Neutrophil (primary cell): ENCODE measurements at regions not wholly inside any gene's neighbourhood (a gene's known extent, or its start where the extent isn't known, plus 50 kb on each side); places are given as distances from the start of the nearest gene placed in this dataset.

ENCODE experiments used
- H3K27ac ChIP-seq: fragments of 200-600 bp; sonication (generic); 2 replicates; pipeline ENCODE4 v1.5.1; 2016; ENCODE audit warnings: mild to moderate bottlenecking, moderate library complexity
- H3K27me3 ChIP-seq: fragments of 200-600 bp; sonication (generic); 2 replicates; pipeline ENCODE4 v1.6.0; 2016; ENCODE audit warnings: mild to moderate bottlenecking
- H3K36me3 ChIP-seq: fragments of 200-600 bp; sonication (generic); 2 replicates; pipeline ENCODE4 v1.5.1; 2017
- H3K4me1 ChIP-seq, 2 experiments: fragments of 200-600 bp in 1 of 2; sonication (generic) in 1 of 2; 1 replicate in 1 of 2; 2 replicates in 1 of 2; pipeline versions ENCODE4 v1.5.1 to v1.6.1; 2013 to 2016; ENCODE audit warnings: low read depth in 1 of 2, low read length in 1 of 2, mild to moderate bottlenecking in 1 of 2, moderate library complexity in 1 of 2; ENCODE audit not compliant: control insufficient read depth in 1 of 2, insufficient read depth in 1 of 2
- H3K4me3 ChIP-seq, 2 experiments: fragments of 200-600 bp in 1 of 2; sonication (generic) in 1 of 2; 1 replicate in 1 of 2; 2 replicates in 1 of 2; pipeline ENCODE4 v1.5.1; 2013 to 2016; ENCODE audit warnings: low read depth in 1 of 2, low read length in 1 of 2, mild to moderate bottlenecking in 1 of 2, moderate library complexity in 1 of 2
- H3K9me3 ChIP-seq: fragments of 200-600 bp; sonication (generic); 2 replicates; pipeline ENCODE4 v1.5.1; 2016
- CTCF ChIP-seq: fragments of 200-600 bp; sonication (generic); IDR thresholded peaks from 2 replicates; pipeline ENCODE4 v1.5.1; 2016; ENCODE audit warnings: antibody characterized with exemption

- H3K4me1 ChIP-seq, result no peaks in the 10 kb centered on the region
- no peaks in the 10 kb centered on the region for H3K36me3 ChIP-seq
- H3K27ac ChIP-seq, result no peak overlapping the region
- H3K27me3 ChIP-seq, result no peaks in the 10 kb centered on the region
- H3K4me3 ChIP-seq, result no peak overlapping the region
- no peaks in the 10 kb centered on the region for H3K9me3 ChIP-seq
- TF ChIP-seq CTCF, result no peak
Observed at GRCh38 chr9:99403371-99403770, 181.3 kb downstream of the SEC61B start.

GRCh38 chr9:99405359-99405758 lies 183.3 kb downstream of the SEC61B start:
- Histone ChIP-seq H3K4me3 (no peak overlapping the region), H3K27me3 (no peaks in the 10 kb centered on the region), H3K27ac (no peak overlapping the region), H3K36me3 (no peaks in the 10 kb centered on the region), H3K4me1 (no peaks in the 10 kb centered on the region), H3K9me3 (no peaks in the 10 kb centered on the region)
- no peak for TF ChIP-seq CTCF

- no peak for TF ChIP-seq CTCF
- Histone ChIP-seq H3K4me3 (no peak overlapping the region), H3K27me3 (no peaks in the 10 kb centered on the region), H3K27ac (no peak overlapping the region), H3K9me3 (no peaks in the 10 kb centered on the region), H3K4me1 (no peaks in the 10 kb centered on the region), H3K36me3 (no peaks in the 10 kb centered on the region)
Observed at GRCh38 chr9:99406939-99407338, 184.9 kb downstream of the SEC61B start.

GRCh38 chr9:99411068-99411467 lies 189.0 kb downstream of the SEC61B start:
- H3K36me3 ChIP-seq, result no peaks in the 10 kb centered on the region
- H3K27me3 ChIP-seq, result no peaks in the 10 kb centered on the region
- no peak overlapping the region for H3K27ac ChIP-seq
- no peak overlapping the region for H3K4me3 ChIP-seq
- TF ChIP-seq CTCF, result no peak
- no peaks in the 10 kb centered on the region for H3K9me3 ChIP-seq
- no peaks in the 10 kb centered on the region for H3K4me1 ChIP-seq

GRCh38 chr9:99411479-99412115 lies 189.5 kb downstream of the SEC61B start:
- Histone ChIP-seq H3K27me3 (no peaks in the 10 kb centered on the region), H3K27ac (no peak overlapping the region), H3K9me3 (no peaks in the 10 kb centered on the region), H3K4me1 (no peaks in the 10 kb centered on the region), H3K4me3 (no peak overlapping the region), H3K36me3 (no peaks in the 10 kb centered on the region)
- TF ChIP-seq CTCF, result no peak

GRCh38 chr9:99412606-99413005 lies 190.5 kb downstream of the SEC61B start:
- Histone ChIP-seq H3K27me3 (no peaks in the 10 kb centered on the region), H3K4me3 (no peak overlapping the region), H3K9me3 (no peaks in the 10 kb centered on the region), H3K4me1 (no peaks in the 10 kb centered on the region), H3K27ac (no peak overlapping the region), H3K36me3 (no peaks in the 10 kb centered on the region)
- TF ChIP-seq CTCF, result no peak
